Non-pigmented ciliary epithelial cell (primary cell): ENCODE measurements at regions not wholly inside any gene's neighbourhood (a gene's known extent, or its start where the extent isn't known, plus 50 kb on each side); places are given as distances from the start of the nearest gene placed in this dataset.
A peak's percentile ranks its signal among the peaks of the same experiment; 100 is the strongest.
"Not testable (repeated sequence)": the region's sequence is repeated elsewhere in the genome, so short reads cannot be mapped to it uniquely, and the experiment has no call there.

Experiments used
- DNase-seq: peaks from one replicate; pipeline ENCODE4 v3.0.0-alpha.2; 2010; ENCODE audit warnings: low read depth

DNA sequence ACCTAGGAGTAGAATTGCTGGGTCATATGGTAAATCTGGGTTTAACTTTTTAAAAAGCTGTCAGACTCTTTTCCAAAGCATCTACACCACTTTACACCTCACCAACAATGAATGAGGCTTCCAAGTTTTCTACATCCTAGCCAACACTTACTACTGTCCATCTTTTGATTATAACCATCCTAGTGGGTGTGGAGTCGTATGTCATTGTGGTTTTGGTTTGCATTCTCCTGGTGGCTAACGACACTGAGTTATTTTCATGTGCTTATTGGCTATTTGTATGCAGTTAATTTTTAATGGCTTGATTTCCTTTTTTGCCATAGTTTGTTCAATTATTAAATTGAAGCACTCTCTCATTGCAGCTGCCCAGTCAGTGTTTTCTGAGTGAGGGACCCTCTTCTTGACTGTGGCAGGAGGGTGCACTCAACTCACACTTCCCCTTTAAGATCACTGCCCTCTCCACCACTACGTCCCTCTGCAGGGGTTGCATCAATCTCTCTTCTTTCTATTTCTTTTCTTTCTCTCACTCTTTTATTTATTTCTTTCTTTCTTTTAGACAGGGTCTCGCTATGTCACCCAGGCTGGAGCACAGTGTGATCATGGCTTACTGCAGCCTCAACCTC is 182.3 kb downstream of the C9orf152 start:
- DNase-seq, result no peak

DNA sequence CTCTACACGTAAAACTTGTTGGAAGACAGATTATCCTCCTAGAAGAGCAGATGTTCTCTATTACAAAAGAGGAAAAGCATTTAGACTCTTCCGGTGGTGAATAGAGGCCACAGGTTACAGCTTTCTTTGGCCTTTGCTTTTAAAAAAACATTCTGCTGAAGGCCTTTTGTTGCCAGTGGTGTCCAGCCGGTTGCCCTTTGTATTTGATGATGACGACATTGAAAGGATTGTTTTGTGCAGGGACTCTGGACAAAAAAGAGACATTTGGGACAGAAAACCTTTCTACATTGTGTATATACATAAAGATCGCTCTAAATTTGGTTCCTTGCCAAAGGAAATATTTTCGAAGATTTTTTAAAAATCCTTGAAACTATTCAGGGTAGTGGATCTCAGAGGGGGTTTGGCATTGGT is 180.3 kb downstream of the C9orf152 start:
- no peak for DNase-seq

DNA sequence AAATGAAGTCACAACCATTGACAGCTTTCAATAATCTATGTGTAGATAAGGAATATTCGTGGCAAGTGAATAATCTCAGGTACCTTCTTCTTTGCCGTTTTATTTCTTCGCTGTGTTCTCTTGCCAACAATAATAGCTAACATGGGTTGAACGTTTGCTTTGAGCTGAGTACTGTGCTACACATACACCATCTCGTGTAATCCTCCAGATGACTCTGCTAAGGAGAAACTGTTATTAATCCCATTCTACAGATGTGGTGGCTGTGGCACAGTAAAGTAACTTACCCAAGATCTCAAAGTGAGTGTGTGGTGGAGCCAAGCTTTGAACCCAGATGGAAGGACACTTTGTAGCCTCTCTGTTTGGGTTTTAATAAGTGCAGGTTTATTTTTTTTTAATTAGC is 179.7 kb downstream of the C9orf152 start:
- no peak for DNase-seq

DNA sequence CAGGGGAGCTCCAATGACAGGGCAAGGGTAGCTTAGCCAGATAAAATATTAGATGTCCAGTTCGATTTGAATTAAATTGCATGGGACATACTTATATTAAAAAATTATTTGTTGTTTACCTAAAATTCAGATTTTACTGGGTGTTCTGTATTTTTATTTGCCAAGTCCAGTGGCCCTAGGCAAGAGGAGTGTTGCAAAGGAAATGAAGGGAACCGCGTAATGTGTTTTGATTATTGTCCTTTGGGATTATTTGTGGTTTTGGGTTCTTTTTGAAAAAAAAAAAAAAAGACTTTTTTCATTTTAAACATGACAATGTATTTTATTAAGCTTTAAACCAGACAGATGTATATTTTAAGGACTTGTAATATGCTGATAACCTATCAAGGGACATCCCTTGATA is 179.3 kb downstream of the C9orf152 start:
- no peak for DNase-seq

DNA sequence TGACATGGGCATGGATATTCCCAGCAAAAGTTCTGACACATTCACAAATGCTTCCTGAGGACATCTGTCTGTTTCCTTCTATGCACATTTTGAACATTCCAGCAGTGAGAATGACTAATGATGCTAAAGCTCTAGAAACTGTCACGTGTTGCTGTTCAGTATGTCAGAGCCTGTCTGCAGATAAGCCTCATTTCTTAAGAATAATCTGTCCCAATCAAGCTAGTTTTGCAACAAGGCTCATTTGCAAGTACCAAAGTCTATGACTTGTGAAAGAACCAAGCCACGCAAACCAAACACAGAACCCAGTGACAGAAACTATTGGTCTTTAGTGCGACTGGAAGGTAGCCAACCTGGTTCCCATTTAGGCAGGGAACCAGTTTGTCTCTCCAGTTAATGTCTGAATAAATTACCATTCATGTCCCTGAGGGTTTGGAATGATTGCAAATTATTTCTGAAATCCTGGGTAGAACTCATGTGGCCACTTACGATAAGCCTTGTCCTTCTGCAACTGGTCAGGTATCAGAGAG is 178.5 kb downstream of the C9orf152 start:
- DNase-seq, result peak; percentile 92

- DNase-seq, result no peak
Measured at GRCh38 chr9:110029956-110030480, 177.9 kb downstream of the C9orf152 start.

GRCh38 chr9:110030632-110031031 is 177.3 kb downstream of the C9orf152 start:
- no peak for DNase-seq

DNA sequence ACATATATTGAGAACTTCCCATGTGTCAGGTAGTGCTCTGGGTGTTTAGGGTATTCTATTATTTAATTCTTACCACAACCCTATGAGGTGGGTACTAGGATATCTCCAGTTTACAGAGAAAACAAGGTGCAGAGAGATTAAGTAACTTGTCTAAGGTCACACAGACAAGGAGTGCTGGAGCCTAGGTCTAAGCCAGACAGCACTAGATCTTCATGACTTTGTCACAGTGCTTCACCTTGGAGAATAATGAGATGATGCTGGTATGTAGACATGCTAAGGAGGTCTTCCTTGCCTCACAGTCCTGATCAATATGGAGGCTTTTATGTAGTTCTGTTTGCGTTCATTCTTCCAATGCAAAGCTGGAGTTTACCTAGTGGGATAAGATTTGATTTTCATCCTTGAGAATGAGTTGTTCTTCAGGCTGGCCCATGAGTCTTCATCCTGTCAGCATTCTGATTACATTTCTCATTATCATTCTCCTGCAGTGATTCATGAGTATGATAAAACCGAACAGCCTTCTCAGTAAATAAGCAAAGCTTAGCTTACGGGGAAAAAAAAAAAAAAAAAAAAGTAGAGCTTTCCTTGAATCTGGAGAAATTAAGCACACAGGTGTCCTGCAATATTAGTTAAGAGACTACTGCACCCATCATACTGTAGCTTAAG is 176.3 kb downstream of the C9orf152 start:
- DNase-seq, result peak; percentile 86

GRCh38 chr9:110032532-110032931 is 175.4 kb downstream of the C9orf152 start:
- DNase-seq, result not testable (repeated sequence)

DNA sequence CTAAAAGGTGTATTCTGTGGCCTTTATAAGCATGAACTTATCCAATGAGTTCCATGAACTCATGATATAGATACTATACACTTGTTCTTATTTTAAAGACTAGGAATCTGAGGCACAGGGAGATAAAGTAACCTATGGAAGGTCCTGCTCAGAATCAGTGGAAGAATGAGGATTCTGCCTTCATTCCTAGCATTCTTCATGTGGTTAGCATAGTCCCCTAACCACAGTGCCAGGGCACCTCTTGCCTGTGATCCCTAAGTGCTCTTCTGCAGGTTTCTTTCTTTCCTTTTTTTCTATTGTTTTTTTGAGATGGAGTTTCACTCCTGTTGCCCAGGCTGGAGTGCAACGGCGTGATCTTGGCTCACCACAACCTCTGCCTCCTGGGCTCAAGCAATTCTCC is 174.1 kb downstream of the C9orf152 start:
- no peak for DNase-seq

GRCh38 chr9:110036286-110036685 is 171.7 kb downstream of the C9orf152 start:
- no peak for DNase-seq

DNA sequence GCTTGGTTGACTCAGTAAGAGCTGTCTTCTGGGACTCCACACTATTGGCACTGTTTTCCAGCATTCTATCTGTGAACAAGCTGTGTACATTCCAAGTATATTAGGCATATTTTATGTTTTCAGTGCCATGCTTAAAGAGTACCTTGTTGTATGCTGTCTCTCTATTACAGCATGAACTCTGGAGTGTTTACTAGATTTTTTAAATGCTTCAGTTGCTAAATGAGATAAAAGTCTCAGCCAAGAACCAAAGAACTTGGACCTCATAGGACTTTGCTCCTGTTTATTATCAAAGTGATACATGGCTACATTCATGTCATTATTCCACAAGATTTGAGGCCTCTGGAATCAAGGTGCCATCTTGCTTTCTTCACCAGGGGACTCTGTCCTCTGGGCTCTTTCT is 167.2 kb downstream of the C9orf152 start:
- DNase-seq, result no peak

DNA sequence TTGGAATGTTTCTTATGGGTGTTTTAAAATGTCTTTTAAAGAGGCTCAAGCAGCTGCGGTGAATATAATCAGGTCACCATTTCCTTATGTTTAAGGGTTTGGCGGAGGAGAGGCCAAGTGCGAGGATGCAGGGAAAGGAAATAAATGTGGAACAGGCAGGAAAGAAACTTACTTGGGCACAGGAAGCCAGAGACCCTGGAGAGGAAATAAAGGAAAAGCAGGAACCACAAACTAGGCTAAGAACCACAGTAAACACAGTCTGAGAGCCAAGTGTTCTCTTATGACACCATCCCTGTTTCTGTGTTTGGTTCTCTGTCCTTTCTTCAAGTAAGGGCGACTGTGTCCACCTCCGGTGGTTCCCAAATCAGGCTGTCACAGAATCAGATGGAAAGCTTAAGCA is 166.5 kb downstream of the C9orf152 start:
- no peak for DNase-seq

DNA sequence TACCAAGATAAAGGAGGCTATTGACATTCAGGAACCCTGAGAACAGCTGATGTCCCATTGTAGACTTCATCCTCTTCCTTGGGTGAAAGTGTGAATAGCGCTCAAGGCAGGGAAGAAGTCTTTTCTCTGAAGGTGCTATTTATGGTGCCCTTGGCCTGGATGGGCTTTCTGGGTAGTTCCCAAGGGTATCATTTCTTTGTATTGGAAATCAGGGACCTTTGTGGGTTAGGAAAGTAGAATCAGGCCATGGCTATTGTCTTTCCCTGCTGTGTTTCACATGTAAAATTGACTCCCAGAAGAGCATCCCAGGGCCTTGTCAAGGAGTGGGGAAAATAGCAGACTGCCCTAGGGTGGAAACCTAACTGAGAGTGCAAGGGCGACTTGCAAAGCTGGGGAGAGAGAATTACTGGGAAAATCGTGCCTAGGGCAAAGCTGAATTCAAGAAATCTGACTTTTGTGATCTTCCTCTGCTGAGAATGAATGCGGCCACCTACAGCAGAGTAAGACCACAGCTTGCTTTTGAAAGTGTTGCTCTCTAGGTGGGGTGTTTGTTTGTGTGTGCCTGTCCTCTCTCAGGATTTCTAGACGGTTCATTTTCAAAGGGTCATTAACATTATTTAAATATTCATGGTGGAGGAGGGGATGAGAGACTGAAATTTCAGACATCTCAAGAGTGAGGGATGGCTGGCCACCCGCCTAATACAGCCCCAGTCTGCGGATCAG is 160.6 kb downstream of the C9orf152 start:
- DNase-seq, result no peak

- DNase-seq, result no peak
Measured at GRCh38 chr9:110047955-110048402, 160.0 kb downstream of the C9orf152 start.

DNA sequence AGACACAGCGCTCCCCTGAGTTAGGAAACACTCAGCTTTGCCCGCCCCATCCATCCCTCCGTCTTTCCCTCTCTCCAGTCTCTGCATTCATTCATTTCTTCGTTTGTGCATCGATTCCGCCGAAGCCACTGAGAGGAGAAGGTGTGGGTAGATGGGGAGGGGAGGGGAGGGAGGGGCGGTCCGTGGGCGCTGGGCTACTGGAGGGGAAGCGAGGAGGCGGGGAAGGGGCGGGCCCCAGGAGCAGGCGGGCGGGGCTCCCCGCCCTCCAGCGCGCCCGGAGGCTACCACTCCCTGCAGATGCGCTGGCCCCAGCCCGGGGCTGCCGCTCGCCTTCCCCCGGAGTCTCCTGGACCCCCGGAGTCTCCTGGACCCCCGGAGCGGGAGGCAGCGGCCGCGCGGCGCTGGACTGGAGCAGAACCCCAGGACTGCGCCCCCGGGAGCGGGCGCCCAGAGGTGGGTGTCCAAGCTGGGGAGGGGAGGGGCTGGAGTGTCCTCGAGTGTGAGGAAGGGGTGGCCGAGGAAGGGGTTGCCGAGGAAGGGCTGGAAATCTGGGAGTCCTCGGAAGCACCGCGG is 159.5 kb downstream of the C9orf152 start:
- DNase-seq, result no peak

DNA sequence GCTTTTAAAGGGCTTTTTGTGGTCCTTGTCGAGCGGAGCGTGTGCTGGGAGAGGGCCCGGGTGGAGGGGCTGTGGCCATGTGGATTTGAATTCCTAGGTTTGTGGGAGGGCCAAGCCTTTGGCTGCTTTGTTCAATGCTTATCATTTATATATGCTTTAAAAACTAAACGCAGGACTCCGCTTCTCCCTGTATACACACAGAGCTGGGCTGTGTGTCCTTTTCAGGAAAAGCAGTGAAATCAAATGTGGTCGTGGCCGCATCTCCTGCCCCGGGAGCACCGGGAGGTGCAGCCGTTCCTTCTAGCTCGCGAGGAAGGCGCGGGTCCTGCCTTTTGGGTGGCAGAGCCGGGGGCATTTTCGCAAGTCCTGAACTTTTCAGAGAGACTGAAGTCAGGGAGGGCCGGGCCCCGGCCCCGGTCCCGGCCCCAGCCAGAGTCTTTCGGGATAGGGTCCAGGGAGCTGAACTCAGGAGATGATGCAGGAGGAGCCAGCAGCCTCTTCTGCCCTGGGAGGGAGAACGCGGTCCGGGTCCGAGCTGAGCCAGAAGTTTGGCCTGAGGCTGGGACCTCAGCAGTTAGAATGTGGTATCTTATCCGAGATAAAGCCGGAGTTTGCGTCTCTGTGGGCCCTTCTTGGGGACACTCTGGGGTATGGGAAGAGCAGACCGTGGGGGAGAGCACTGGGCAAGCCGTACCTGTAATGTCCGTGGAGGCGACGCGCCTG is 158.8 kb downstream of the C9orf152 start:
- DNase-seq, result no peak

DNA sequence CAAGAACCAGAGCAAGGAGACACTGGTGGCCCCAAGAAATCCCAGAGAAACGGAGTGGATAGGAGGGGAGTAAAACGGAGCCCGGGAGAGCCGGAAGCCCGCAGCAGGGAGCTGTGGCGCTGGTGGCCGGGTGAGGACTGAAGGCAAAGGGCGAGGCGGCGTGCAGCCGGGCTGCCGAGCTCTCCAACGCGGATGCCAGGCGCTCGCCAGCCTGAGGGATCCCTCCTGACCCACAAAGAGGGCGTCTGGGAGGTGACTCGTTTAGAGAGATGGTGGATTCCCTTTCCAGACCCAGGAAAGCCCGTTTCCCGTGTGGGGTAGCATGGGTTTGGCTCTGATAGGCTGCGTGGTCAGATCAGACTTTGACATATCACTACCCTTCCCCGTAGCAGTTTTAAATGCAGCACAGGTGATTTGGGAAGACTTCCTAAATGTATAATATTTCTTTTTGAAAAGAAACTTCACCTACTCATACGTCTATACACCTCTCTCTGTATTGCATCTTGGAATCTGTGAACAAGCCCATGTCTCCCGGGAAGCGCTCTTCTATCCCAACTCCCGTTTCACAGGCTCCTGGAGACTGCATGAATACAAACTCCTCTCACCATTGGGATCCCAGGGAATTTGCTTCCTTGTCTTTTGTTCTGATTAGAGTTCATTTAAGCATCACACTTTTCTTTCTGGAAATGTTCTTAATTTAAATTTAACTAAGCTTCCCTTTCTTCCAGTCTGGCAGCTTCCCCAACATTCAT is 158.1 kb downstream of the C9orf152 start:
- no peak for DNase-seq

GRCh38 chr9:110050925-110051355 is 157.0 kb downstream of the C9orf152 start:
- DNase-seq, result peak; percentile 75

GRCh38 chr9:110056062-110056461 is 151.9 kb downstream of the C9orf152 start:
- DNase-seq, result no peak
